ENCODE measurements at regions not wholly inside any gene's neighbourhood (a gene's known extent, or its start where the extent isn't known, plus 50 kb on each side); places are given as distances from the start of the nearest gene placed in this dataset.

GRCh38 chr15:100720406-100720967 lies 118.1 kb downstream of the ASB7 start:
- Histone ChIP-seq H3K36me3 (ENCODE audit: control insufficient read depth, insufficient read depth, low read length) (no peaks in the 10 kb centered on the region), H3K4me2 (ENCODE audit: insufficient read depth, low read length) (no peak overlapping the region), H3K79me2 (ENCODE audit: control insufficient read depth, insufficient read depth, low read length) (no peaks in the 10 kb centered on the region), H4K20me1 (replicated peaks; ENCODE audit: control insufficient read depth, insufficient read depth, low read length) (no peaks in the 10 kb centered on the region), H2AFZ (ENCODE audit: low read depth, low read length) (no peak overlapping the region), H3K27me3 (ENCODE audit: control insufficient read depth in 2 of 2, insufficient read depth in 2 of 2, low read length in 2 of 2) (peaks cover 2 to 22% of the 10 kb centered on the region in 2 experiments; a peak in 3 of 5 replicates), H3K4me1 (replicated peaks in 1 of 2; ENCODE audit: control insufficient read depth in 2 of 2, insufficient read depth in 2 of 2, low read length in 2 of 2) (no peaks in the 10 kb centered on the region), H3K9me3 (replicated peaks; ENCODE audit: control insufficient read depth, insufficient read depth, low read depth, low read length) (no peaks in the 10 kb centered on the region), H3K9ac (ENCODE audit: insufficient read depth in 1 of 2, low read depth in 2 of 2, low read length in 2 of 2) (no peak overlapping the region), H3K27ac (ENCODE audit: extremely low read depth, low read depth, low read length) (no peak overlapping the region), H3K4me3 (no peak overlapping the region), H3K9me1 (ENCODE audit: control insufficient read depth, insufficient read depth, low read length) (no peaks in the 10 kb centered on the region)
- TF ChIP-seq ZBTB11 (CRISPR knock-in tag; IDR thresholded peaks at IDR 0.05), result no peak
- no peak for TF ChIP-seq THRB (CRISPR knock-in tag; conservative IDR thresholded peaks at IDR 0.05)
- TF ChIP-seq ZNF511 (CRISPR knock-in tag; IDR thresholded peaks at IDR 0.05), result no peak
- no peak for TF ChIP-seq MEIS2 (IDR thresholded peaks at IDR 0.05; ENCODE audit: partially characterized antibody)
- no peak for TF ChIP-seq PCBP1 (IDR thresholded peaks at IDR 0.05; ENCODE audit: low read depth, low read length, poor library complexity, severe bottlenecking)
- TF ChIP-seq KAT2B (IDR thresholded peaks at IDR 0.05; ENCODE audit: low read depth, low read length), result no peak
- no peak for TF ChIP-seq CHD1 (IDR thresholded peaks at IDR 0.05; ENCODE audit: low read length)
- no peak for TF ChIP-seq HSF4 (CRISPR knock-in tag; IDR thresholded peaks at IDR 0.05; ENCODE audit: borderline replicate concordance)
- no peak for TF ChIP-seq ZNF253 (CRISPR knock-in tag; conservative IDR thresholded peaks at IDR 0.05)
- no peak for TF ChIP-seq RBBP5 (IDR thresholded peaks at IDR 0.05; ENCODE audit: borderline replicate concordance, insufficient read depth, low read length, poor library complexity, severe bottlenecking)
- TF ChIP-seq PYGO2 (tag; IDR thresholded peaks at IDR 0.05), result no peak
- no peak for TF ChIP-seq TEAD1 (CRISPR knock-in tag; IDR thresholded peaks at IDR 0.05)
- TF ChIP-seq ZNF583 (CRISPR knock-in tag; IDR thresholded peaks at IDR 0.05), result no peak
- TF ChIP-seq ZNF561 (CRISPR knock-in tag; conservative IDR thresholded peaks at IDR 0.05), result no peak
- no peak for TF ChIP-seq STAT5B (CRISPR knock-in tag; IDR thresholded peaks at IDR 0.05)
- TF ChIP-seq RFX1 (IDR thresholded peaks at IDR 0.05), result no peak
- TF ChIP-seq SOX6 (IDR thresholded peaks at IDR 0.05), result no peak
- no peak for TF ChIP-seq TGIF2 (CRISPR knock-in tag; IDR thresholded peaks at IDR 0.05)
- no peak for TF ChIP-seq KLF1 (tag; IDR thresholded peaks at IDR 0.05)
- CTCF ChIA-PET (ENCODE audit: low intra/inter-chr PET ratio), result no interaction called here
- FAIRE-seq (no peak), DNase-seq (ENCODE audit: extremely low read depth in 1 of 4, low spot score in 3 of 4) (no peak), ATAC-seq (no peak)
- in situ Hi-C loops (cut with MboI), result no loop called here
- intact Hi-C loops (cut with micrococcal nuclease), result no loop called here
- 3% methylated on average over 5 of the region's 9 CpGs for WGBS (ENCODE audit: insufficient coverage, low coverage, missing lambda C conversion rate)
- no TSS peak for BruUV-seq (replicated peaks)
- POLR2A ChIA-PET, result interaction anchor here (0.5 kb wide), 1 partner anchor 33 kb away, joined by 4 read pairs; no protein-coding TSS in a partner anchor

All from K562 (cell line).